Daoy (cell line): ENCODE measurements at regions not wholly inside any gene's neighbourhood (a gene's known extent, or its start where the extent isn't known, plus 50 kb on each side); places are given as distances from the start of the nearest gene placed in this dataset.

Experiments used
- DNase-seq: peaks from one replicate; pipeline ENCODE4 v3.0.0-alpha.2; 2015; ENCODE audit warnings: low read depth

GRCh38 chr2:9772035-9772998, 71.0 kb upstream of the TAF1B start:
- DNase-seq, result no peak

GRCh38 chr2:9772999-9773902, 70.0 kb upstream of the TAF1B start:
- no peak for DNase-seq

GRCh38 chr2:9773903-9774239, 69.4 kb upstream of the TAF1B start:
- DNase-seq, result no peak

GRCh38 chr2:9774266-9774665, 69.0 kb upstream of the TAF1B start:
- DNase-seq, result no peak

GRCh38 chr2:9775351-9775750, 67.9 kb upstream of the TAF1B start:
- no peak for DNase-seq

GRCh38 chr2:9775999-9776712, 67.1 kb upstream of the TAF1B start:
- DNase-seq, result no peak

GRCh38 chr2:9777081-9777480, 66.2 kb upstream of the TAF1B start:
- no peak for DNase-seq

- peak; percentile 53 for DNase-seq
These were observed 65.3 kb upstream of the TAF1B start for GRCh38 chr2:9778012-9778411.

GRCh38 chr2:9778471-9779316, 64.6 kb upstream of the TAF1B start:
- DNase-seq, result no peak

- DNase-seq, result no peak
These were observed 63.5 kb upstream of the TAF1B start for GRCh38 chr2:9779596-9780264.

- no peak for DNase-seq
These were observed 62.7 kb upstream of the TAF1B start for GRCh38 chr2:9780368-9781130.

- DNase-seq, result no peak
These were observed 62.0 kb upstream of the TAF1B start for GRCh38 chr2:9781252-9781651.

- peak; percentile 66 for DNase-seq
These were observed 61.0 kb upstream of the TAF1B start for GRCh38 chr2:9782197-9782719.

GRCh38 chr2:9789371-9789770, 53.9 kb upstream of the TAF1B start:
- no peak for DNase-seq

GRCh38 chr2:9790702-9791225, 52.5 kb upstream of the TAF1B start:
- DNase-seq, result no peak

GRCh38 chr2:9791711-9792110, 51.6 kb upstream of the TAF1B start:
- DNase-seq, result no peak

GRCh38 chr2:9793156-9793917, 49.9 kb upstream of the TAF1B start:
- no peak for DNase-seq
